ENCODE measurements at regions not wholly inside any gene's neighbourhood (a gene's known extent, or its start where the extent isn't known, plus 50 kb on each side); places are given as distances from the start of the nearest gene placed in this dataset.
"Not testable (repeated sequence)": the region's sequence is repeated elsewhere in the genome, so short reads cannot be mapped to it uniquely, and the experiment has no call there.

- Mint-ChIP-seq H3K36me3 (no peaks in the 10 kb centered on the region), H3K27ac (no peak overlapping the region), H3K4me1 (no peaks in the 10 kb centered on the region), H3K27me3 (no peaks in the 10 kb centered on the region), H3K9me3 (peaks cover 5% of the 10 kb centered on the region), H3K4me3 (no peak overlapping the region)
- CTCF ChIA-PET = no interaction called here
- DNase-seq = no peak
Measured at GRCh38 chr5:125894383-125894782, 528.8 kb upstream of the GRAMD2B start.

- Mint-ChIP-seq H3K27ac (no peak overlapping the region), H3K4me3 (no peak overlapping the region), H3K27me3 (no peaks in the 10 kb centered on the region), H3K36me3 (no peaks in the 10 kb centered on the region), H3K4me1 (no peaks in the 10 kb centered on the region), H3K9me3 (peaks cover 5% of the 10 kb centered on the region)
- CTCF ChIA-PET = no interaction called here
- DNase-seq = no peak
Measured at GRCh38 chr5:125896368-125896767, 526.8 kb upstream of the GRAMD2B start.

GRCh38 chr5:125897089-125897488 is 526.1 kb upstream of the GRAMD2B start:
- DNase-seq = no peak
- no peak overlapping the region for H3K27ac Mint-ChIP-seq
- H3K4me3 Mint-ChIP-seq = no peak overlapping the region
- peaks cover 5% of the 10 kb centered on the region for H3K9me3 Mint-ChIP-seq
- H3K36me3 Mint-ChIP-seq = no peaks in the 10 kb centered on the region
- CTCF ChIA-PET = no interaction called here
- H3K27me3 Mint-ChIP-seq = no peaks in the 10 kb centered on the region
- no peaks in the 10 kb centered on the region for H3K4me1 Mint-ChIP-seq

GRCh38 chr5:125898851-125899405 is 524.3 kb upstream of the GRAMD2B start:
- CTCF ChIA-PET = no interaction called here
- Mint-ChIP-seq H3K9me3 (peaks cover 2% of the 10 kb centered on the region), H3K4me3 (no peak overlapping the region), H3K4me1 (no peaks in the 10 kb centered on the region), H3K27ac (no peak overlapping the region), H3K27me3 (no peaks in the 10 kb centered on the region), H3K36me3 (no peaks in the 10 kb centered on the region)
- no peak for DNase-seq

GRCh38 chr5:125912028-125912427 is 511.2 kb upstream of the GRAMD2B start:
- CTCF ChIA-PET = no interaction called here
- Mint-ChIP-seq H3K27me3 (no peaks in the 10 kb centered on the region), H3K4me1 (no peaks in the 10 kb centered on the region), H3K9me3 (peaks cover 23% of the 10 kb centered on the region), H3K36me3 (no peaks in the 10 kb centered on the region), H3K27ac (no peak overlapping the region), H3K4me3 (no peak overlapping the region)
- DNase-seq = no peak

- Mint-ChIP-seq H3K4me1 (no peaks in the 10 kb centered on the region), H3K27me3 (no peaks in the 10 kb centered on the region), H3K36me3 (no peaks in the 10 kb centered on the region), H3K9me3 (peaks cover 23% of the 10 kb centered on the region), H3K4me3 (no peak overlapping the region), H3K27ac (no peak overlapping the region)
- no peak for DNase-seq
- CTCF ChIA-PET = no interaction called here
Measured at GRCh38 chr5:125913200-125913599, 510.0 kb upstream of the GRAMD2B start.

GRCh38 chr5:125914471-125914870 is 508.7 kb upstream of the GRAMD2B start:
- Mint-ChIP-seq H3K4me1 (no peaks in the 10 kb centered on the region), H3K27ac (no peak overlapping the region), H3K36me3 (no peaks in the 10 kb centered on the region), H3K9me3 (peaks cover 23% of the 10 kb centered on the region), H3K27me3 (no peaks in the 10 kb centered on the region), H3K4me3 (no peak overlapping the region)
- no peak for DNase-seq
- CTCF ChIA-PET = no interaction called here

- H3K36me3 Mint-ChIP-seq, CTCF ChIA-PET, H3K27me3 Mint-ChIP-seq, H3K4me1 Mint-ChIP-seq, DNase-seq, H3K4me3 Mint-ChIP-seq, H3K27ac Mint-ChIP-seq: not testable (repeated sequence)
- H3K9me3 Mint-ChIP-seq = peaks cover 17% of the 10 kb centered on the region
Measured at GRCh38 chr5:125923958-125924357, 499.3 kb upstream of the GRAMD2B start.

- Mint-ChIP-seq H3K36me3 (no peaks in the 10 kb centered on the region), H3K4me1 (no peaks in the 10 kb centered on the region), H3K27ac (no peak overlapping the region)
Measured at GRCh38 chr5:125926172-125926571, 497.0 kb upstream of the GRAMD2B start.

GRCh38 chr5:125928663-125929062 is 494.5 kb upstream of the GRAMD2B start:
- H3K4me3 Mint-ChIP-seq = no peak overlapping the region
- H3K27ac Mint-ChIP-seq = no peak overlapping the region
- H3K9me3 Mint-ChIP-seq = peaks cover 19% of the 10 kb centered on the region
- H3K4me1 Mint-ChIP-seq = no peaks in the 10 kb centered on the region
- CTCF ChIA-PET = no interaction called here
- H3K36me3 Mint-ChIP-seq = no peaks in the 10 kb centered on the region
- DNase-seq = no peak
- no peaks in the 10 kb centered on the region for H3K27me3 Mint-ChIP-seq

More at GRCh38 chr5:125926172-125926571, 497.0 kb upstream of the GRAMD2B start:
- H3K4me3 Mint-ChIP-seq = no peak overlapping the region
- H3K27me3 Mint-ChIP-seq = no peaks in the 10 kb centered on the region
- CTCF ChIA-PET = no interaction called here
- H3K9me3 Mint-ChIP-seq = peaks cover 19% of the 10 kb centered on the region
- DNase-seq = no peak

GRCh38 chr5:125950012-125950615 is 473.1 kb upstream of the GRAMD2B start:
- Mint-ChIP-seq H3K4me3 (no peak overlapping the region), H3K27me3 (no peaks in the 10 kb centered on the region), H3K4me1 (no peaks in the 10 kb centered on the region), H3K36me3 (no peaks in the 10 kb centered on the region), H3K27ac (no peak overlapping the region), H3K9me3 (peaks cover 4% of the 10 kb centered on the region)
- CTCF ChIA-PET = no interaction called here
- no peak for DNase-seq

GRCh38 chr5:125961150-125961549 is 462.1 kb upstream of the GRAMD2B start:
- DNase-seq = no peak
- Mint-ChIP-seq H3K4me1 (no peaks in the 10 kb centered on the region), H3K27me3 (no peaks in the 10 kb centered on the region), H3K4me3 (no peak overlapping the region), H3K9me3 (peaks cover 8% of the 10 kb centered on the region), H3K36me3 (no peaks in the 10 kb centered on the region), H3K27ac (no peak overlapping the region)
- CTCF ChIA-PET = no interaction called here

- Mint-ChIP-seq H3K9me3 (peaks cover 8% of the 10 kb centered on the region), H3K27me3 (no peaks in the 10 kb centered on the region), H3K4me1 (no peaks in the 10 kb centered on the region), H3K36me3 (no peaks in the 10 kb centered on the region), H3K4me3 (no peak overlapping the region), H3K27ac (no peak overlapping the region)
- CTCF ChIA-PET = no interaction called here
- DNase-seq = no peak
Measured at GRCh38 chr5:125965577-125965976, 457.6 kb upstream of the GRAMD2B start.

- no peaks in the 10 kb centered on the region for H3K4me1 Mint-ChIP-seq
- H3K27ac Mint-ChIP-seq = no peak overlapping the region
- H3K36me3 Mint-ChIP-seq = no peaks in the 10 kb centered on the region
- CTCF ChIA-PET = no interaction called here
- peaks cover 8% of the 10 kb centered on the region for H3K9me3 Mint-ChIP-seq
- DNase-seq = no peak
- H3K4me3 Mint-ChIP-seq = no peak overlapping the region
- H3K27me3 Mint-ChIP-seq = no peaks in the 10 kb centered on the region
Measured at GRCh38 chr5:125967576-125967975, 455.6 kb upstream of the GRAMD2B start.

- H3K27me3 Mint-ChIP-seq = no peaks in the 10 kb centered on the region
- CTCF ChIA-PET = no interaction called here
- no peaks in the 10 kb centered on the region for H3K4me1 Mint-ChIP-seq
Measured at GRCh38 chr5:125969011-125969813, 454.0 kb upstream of the GRAMD2B start.

More at GRCh38 chr5:125969011-125969813, 454.0 kb upstream of the GRAMD2B start:
- H3K9me3 Mint-ChIP-seq = peaks cover 8% of the 10 kb centered on the region
- H3K36me3 Mint-ChIP-seq = no peaks in the 10 kb centered on the region
- no peak for DNase-seq
- no peak overlapping the region for H3K27ac Mint-ChIP-seq
- no peak overlapping the region for H3K4me3 Mint-ChIP-seq
